IMR-90 (cell line): ENCODE measurements at regions not wholly inside any gene's neighbourhood (a gene's known extent, or its start where the extent isn't known, plus 50 kb on each side); places are given as distances from the start of the nearest gene placed in this dataset.

Source experiments
- ATAC-seq: fragments of 200-7000 bp; cut with Tn5 transposase; 2 replicates; pipeline ENCODE4 v1.9.1; 2020; ENCODE audit warnings: low read depth, mild to moderate bottlenecking, moderate library complexity
- BruUV-seq: library from RNA; stranded (reverse); fragments of 400-500 nt; replicated peaks from 2 replicates; lab custom pipeline; 2021; lab: Mats Ljungman, UMichigan
- CTCF ChIA-PET: fragments of 300-600 bp; formaldehyde crosslinking; extraction: SDS; loops from one replicate; lab custom pipeline; 2021; ENCODE audit warnings: antibody characterized with exemption; lab: Yijun Ruan, JAX
- POLR2A ChIA-PET: fragments of 300-600 bp; sonication (Branson Sonifier 250); formaldehyde crosslinking; loops from one replicate; lab custom pipeline; 2022; ENCODE audit warnings: antibody characterized with exemption; ENCODE audit not compliant: unreplicated experiment; lab: Charles Lee
- DNase-seq: peaks from one replicate; pipeline ENCODE4 v3.0.0; 2013
- H2AFZ ChIP-seq: replicated peaks from 2 replicates; pipeline ENCODE3; 2013; ENCODE audit warnings: low read length, mild to moderate bottlenecking; ENCODE audit not compliant: poor library complexity
- H2AK5ac ChIP-seq: 2 replicates; pipeline ENCODE4 v1.6.1; 2013; ENCODE audit warnings: low read depth, low read length, inconsistent platforms
- H2AK9ac ChIP-seq: replicated peaks from 2 replicates; pipeline ENCODE3; 2013; ENCODE audit warnings: mild to moderate bottlenecking, low read depth, low read length, moderate library complexity; ENCODE audit not compliant: poor library complexity
- H2BK120ac ChIP-seq: 2 replicates; pipeline ENCODE4 v1.6.1; 2013; ENCODE audit warnings: low read depth, low read length, inconsistent platforms
- H2BK15ac ChIP-seq: 3 replicates; pipeline ENCODE4 v1.6.1; 2013; ENCODE audit warnings: low read depth, low read length, inconsistent platforms
- H2BK20ac ChIP-seq: 2 replicates; pipeline ENCODE4 v1.6.1; 2013; ENCODE audit warnings: low read depth, mild to moderate bottlenecking, inconsistent platforms, low read length, moderate library complexity
- H2BK5ac ChIP-seq: 2 replicates; pipeline ENCODE4 v1.6.1; 2013; ENCODE audit warnings: mild to moderate bottlenecking, low read depth, low read length, inconsistent platforms; ENCODE audit not compliant: poor library complexity, severe bottlenecking
- H3K14ac ChIP-seq: replicated peaks from 2 replicates; pipeline ENCODE4 v1.6.1; 2013; ENCODE audit warnings: low read depth, low read length, inconsistent platforms
- H3K18ac ChIP-seq: 2 replicates; pipeline ENCODE4 v1.6.1; 2013; ENCODE audit warnings: low read depth, low read length, control low read depth
- H3K23ac ChIP-seq: 2 replicates; pipeline ENCODE4 v1.6.1; 2013; ENCODE audit warnings: low read depth, low read length, inconsistent platforms
- H3K27ac ChIP-seq: 2 replicates; pipeline ENCODE4 v1.5.1; 2013; ENCODE audit warnings: mild to moderate bottlenecking, control low read depth, low read length; ENCODE audit not compliant: insufficient read depth
- H3K27me3 ChIP-seq: 2 replicates; pipeline ENCODE4 v1.6.1; 2013; ENCODE audit warnings: low read length; ENCODE audit not compliant: control insufficient read depth, insufficient read depth
- H3K36me3 ChIP-seq: 2 replicates; pipeline ENCODE4 v1.6.1; 2013; ENCODE audit warnings: low read length, mixed read lengths; ENCODE audit not compliant: control insufficient read depth, insufficient read depth
- H3K4ac ChIP-seq: 2 replicates; pipeline ENCODE4 v1.6.1; 2013; ENCODE audit warnings: low read depth, low read length, inconsistent platforms
- H3K4me1 ChIP-seq: 2 replicates; pipeline ENCODE4 v1.6.1; 2013; ENCODE audit warnings: low read length, mixed read lengths; ENCODE audit not compliant: control insufficient read depth, insufficient read depth
- H3K4me2 ChIP-seq: 2 replicates; pipeline ENCODE4 v1.6.1; 2013; ENCODE audit warnings: low read depth, mild to moderate bottlenecking, control low read depth, low read length, moderate library complexity
- H3K4me3 ChIP-seq: 2 replicates; pipeline ENCODE4 v1.5.1; 2013; ENCODE audit warnings: low read depth, mild to moderate bottlenecking, control low read depth, low read length, moderate library complexity; ENCODE audit not compliant: insufficient read depth
- H3K56ac ChIP-seq: 2 replicates; pipeline ENCODE4 v1.6.1; 2013; ENCODE audit warnings: low read length, inconsistent platforms; ENCODE audit not compliant: insufficient read depth; ENCODE audit errors: extremely low read depth
- H3K79me1 ChIP-seq, 2 experiments: 2 replicates each; pipeline ENCODE4 v1.6.1; 2013; ENCODE audit warnings: low read length in 2 of 2, inconsistent platforms in 1 of 2, low read depth in 1 of 2
- H3K9ac ChIP-seq: 2 replicates; pipeline ENCODE4 v1.6.1; 2013; ENCODE audit warnings: low read depth, low read length, control low read depth
- H3K9me1 ChIP-seq: 2 replicates; pipeline ENCODE4 v1.6.1; 2013; ENCODE audit warnings: low read length, inconsistent platforms; ENCODE audit not compliant: insufficient read depth
- H3K9me3 ChIP-seq: 2 replicates; pipeline ENCODE4 v1.6.1; 2013; ENCODE audit warnings: low read length; ENCODE audit not compliant: control insufficient read depth, insufficient read depth
- H4K20me1 ChIP-seq: 2 replicates; pipeline ENCODE4 v1.6.1; 2013; ENCODE audit warnings: low read length, inconsistent platforms; ENCODE audit not compliant: insufficient read depth
- H4K5ac ChIP-seq: 2 replicates; pipeline ENCODE4 v1.6.1; 2013; ENCODE audit warnings: mild to moderate bottlenecking, low read depth, low read length, control low read depth
- H4K8ac ChIP-seq, 2 experiments: 2 replicates each; pipeline ENCODE4 v1.6.1; 2013; ENCODE audit warnings: low read depth in 2 of 2, low read length in 2 of 2, control low read depth in 1 of 2, inconsistent platforms in 1 of 2
- H4K91ac ChIP-seq: 2 replicates; pipeline ENCODE4 v1.6.1; 2013; ENCODE audit warnings: low read depth, low read length, inconsistent platforms; ENCODE audit not compliant: insufficient read depth
- BHLHE40 ChIP-seq: fragments of 150-350 bp; IDR thresholded peaks from 2 replicates; pipeline ENCODE4 v1.6.1; 2016; ENCODE audit warnings: mild to moderate bottlenecking, low read depth, low read length
- CEBPB ChIP-seq: IDR thresholded peaks from 2 replicates; pipeline ENCODE4 v1.6.1; 2012; ENCODE audit warnings: low read depth, low read length, improper control_type of control experiment
- CHD1 ChIP-seq: IDR thresholded peaks from 2 replicates; pipeline ENCODE4 v1.6.1; 2012; ENCODE audit warnings: low read depth, low read length, improper control_type of control experiment
- FOS ChIP-seq: fragments of 150-350 bp; IDR thresholded peaks from 2 replicates; pipeline ENCODE4 v1.6.1; 2016; ENCODE audit warnings: low read depth, low read length
- MAFK ChIP-seq: IDR thresholded peaks from 2 replicates; pipeline ENCODE4 v1.6.1; 2012; ENCODE audit warnings: low read depth, low read length, improper control_type of control experiment
- MAZ ChIP-seq: IDR thresholded peaks from 2 replicates; pipeline ENCODE4 v1.6.1; 2012; ENCODE audit warnings: low read depth, mild to moderate bottlenecking, low read length, improper control_type of control experiment, moderate library complexity, borderline replicate concordance
- MXI1 ChIP-seq: IDR thresholded peaks from 2 replicates; pipeline ENCODE4 v1.6.1; 2012; ENCODE audit warnings: low read depth, mild to moderate bottlenecking, low read length, moderate library complexity, borderline replicate concordance
- NFE2L2 ChIP-seq: fragments of 150-350 bp; IDR thresholded peaks from 2 replicates; pipeline ENCODE4 v1.6.1; 2016; ENCODE audit warnings: low read depth, mild to moderate bottlenecking, low read length
- POLR2A ChIP-seq: IDR thresholded peaks from 2 replicates; pipeline ENCODE4 v1.6.1; 2012; ENCODE audit warnings: mild to moderate bottlenecking, low read depth, low read length
- RAD21 ChIP-seq: IDR thresholded peaks from 2 replicates; pipeline ENCODE4 v1.6.1; 2012; ENCODE audit warnings: low read length, improper control_type of control experiment
- RCOR1 ChIP-seq: IDR thresholded peaks from 2 replicates; pipeline ENCODE4 v1.6.1; 2012; ENCODE audit warnings: mild to moderate bottlenecking, low read length, improper control_type of control experiment; ENCODE audit not compliant: insufficient replicate concordance
- RFX5 ChIP-seq: IDR thresholded peaks from 2 replicates; pipeline ENCODE4 v1.8.0; 2012; ENCODE audit warnings: low read depth, mild to moderate bottlenecking, low read length, moderate library complexity
- SMC3 ChIP-seq: fragments of 150-350 bp; IDR thresholded peaks from 2 replicates; pipeline ENCODE4 v1.6.1; 2016; ENCODE audit warnings: low read depth, mild to moderate bottlenecking, antibody characterized with exemption, low read length, moderate library complexity
- WGBS, 2 experiments: methylation state at CpG; one replicate each; pipeline versions ENCODE4 v1.1.5 to v1.1.7; 2013; ENCODE audit warnings: missing lambda C conversion rate in 2 of 2; ENCODE audit not compliant: insufficient read length in 1 of 2; ENCODE audit errors: extremely low coverage in 2 of 2; 5-methylcytosine and 5-hydroxymethylcytosine counted together
- dilution Hi-C: fragments of 300-500 bp; cut with HindIII; formaldehyde crosslinking; loops from one replicate; pipeline ENCODE4 v1.14.3; 2018; ENCODE audit warnings: low sequenced_read_pairs; ENCODE audit not compliant: unreplicated experiment
- in situ Hi-C: fragments of 300-500 bp; cut with MboI; formaldehyde crosslinking; loops from 3 replicates; pipeline ENCODE4 v1.14.3; 2019; ENCODE audit warnings: low sequenced_read_pairs, inconsistent platforms, mixed read lengths
- intact Hi-C: fragments of 100-400 bp; cut with micrococcal nuclease; formaldehyde crosslinking; loops from 2 replicates; pipeline ENCODE4 v1.10.0; 2022
- TF ChIP-seq, protein P1 (sequence below): fragments of 150-350 bp; IDR thresholded peaks from 2 replicates; pipeline ENCODE4 v1.6.1; 2017; ENCODE audit warnings: mild to moderate bottlenecking, antibody characterized with exemption, low read length, low read depth
- TF ChIP-seq, protein P2 (sequence below): fragments of 150-350 bp; IDR thresholded peaks from 2 replicates; pipeline ENCODE4 v1.6.1; 2016; ENCODE audit warnings: low read depth, mild to moderate bottlenecking, low read length, moderate library complexity, borderline replicate concordance
- TF ChIP-seq, protein P3 (sequence below): conservative IDR thresholded peaks from 2 replicates; pipeline ENCODE4 v1.5.1; 2012; ENCODE audit warnings: mild to moderate bottlenecking, low read depth, low read length, improper control_type of control experiment

DNA sequence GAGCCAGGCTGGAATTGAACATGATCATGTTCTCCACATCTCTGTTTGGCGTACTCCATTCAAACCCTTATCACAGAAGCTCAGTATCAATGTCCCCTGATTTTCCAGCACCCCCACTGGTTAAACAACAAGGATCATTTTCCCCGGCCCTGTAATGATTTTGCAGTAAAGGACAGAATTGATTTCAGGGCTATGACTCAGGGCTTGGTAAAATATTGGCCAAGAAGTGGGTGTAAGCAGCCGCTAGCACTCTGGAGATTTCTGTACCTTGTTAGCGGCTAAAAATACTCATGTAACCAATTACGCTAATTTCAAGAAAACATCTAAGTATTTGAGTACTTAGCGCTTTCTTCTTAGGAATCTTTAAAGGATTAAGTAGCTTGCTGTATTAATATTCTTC is 69.5 kb upstream of the FNDC3A start:
- Histone ChIP-seq H3K23ac (no peak overlapping the region), H2BK120ac (no peak overlapping the region), H2AFZ (no peak overlapping the region), H3K4me2 (no peak overlapping the region), H3K27ac (no peak overlapping the region), H2BK5ac (no peak overlapping the region), H3K18ac (no peak overlapping the region), H3K4me1 (no peaks in the 10 kb centered on the region), H4K20me1 (no peaks in the 10 kb centered on the region), H3K4me3 (no peak overlapping the region), H4K8ac (no peak overlapping the region), H2BK20ac (no peak overlapping the region), H3K56ac (no peak overlapping the region), H3K14ac (no peak overlapping the region), H3K27me3 (peaks cover 1% of the 10 kb centered on the region; the same call in 1 of the 2 replicates), H3K4ac (no peak overlapping the region), H2AK5ac (no peak overlapping the region), H3K36me3 (no peaks in the 10 kb centered on the region), H2AK9ac (no peak overlapping the region), H3K9ac (no peak overlapping the region), H4K5ac (no peak overlapping the region), H3K79me1 (no peaks in the 10 kb centered on the region), H4K91ac (no peak overlapping the region), H2BK15ac (no peak overlapping the region), H3K9me1 (no peaks in the 10 kb centered on the region), H3K9me3 (no peaks in the 10 kb centered on the region)
- in situ Hi-C loops = no loop called here
- no TSS peak for BruUV-seq
- DNase-seq (no peak), ATAC-seq (no peak)
- TF ChIP-seq, protein P1, sequence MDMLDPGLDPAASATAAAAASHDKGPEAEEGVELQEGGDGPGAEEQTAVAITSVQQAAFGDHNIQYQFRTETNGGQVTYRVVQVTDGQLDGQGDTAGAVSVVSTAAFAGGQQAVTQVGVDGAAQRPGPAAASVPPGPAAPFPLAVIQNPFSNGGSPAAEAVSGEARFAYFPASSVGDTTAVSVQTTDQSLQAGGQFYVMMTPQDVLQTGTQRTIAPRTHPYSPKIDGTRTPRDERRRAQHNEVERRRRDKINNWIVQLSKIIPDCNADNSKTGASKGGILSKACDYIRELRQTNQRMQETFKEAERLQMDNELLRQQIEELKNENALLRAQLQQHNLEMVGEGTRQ = no peak
- TF ChIP-seq NFE2L2 (no peak), POLR2A (no peak), RAD21 (no peak), SMC3 (no peak), BHLHE40 (no peak), CEBPB (no peak), MAFK (no peak), RCOR1 (no peak), MAZ (no peak), FOS (no peak), CHD1 (no peak), MXI1 (no peak), RFX5 (no peak)
- TF ChIP-seq, protein P2, sequence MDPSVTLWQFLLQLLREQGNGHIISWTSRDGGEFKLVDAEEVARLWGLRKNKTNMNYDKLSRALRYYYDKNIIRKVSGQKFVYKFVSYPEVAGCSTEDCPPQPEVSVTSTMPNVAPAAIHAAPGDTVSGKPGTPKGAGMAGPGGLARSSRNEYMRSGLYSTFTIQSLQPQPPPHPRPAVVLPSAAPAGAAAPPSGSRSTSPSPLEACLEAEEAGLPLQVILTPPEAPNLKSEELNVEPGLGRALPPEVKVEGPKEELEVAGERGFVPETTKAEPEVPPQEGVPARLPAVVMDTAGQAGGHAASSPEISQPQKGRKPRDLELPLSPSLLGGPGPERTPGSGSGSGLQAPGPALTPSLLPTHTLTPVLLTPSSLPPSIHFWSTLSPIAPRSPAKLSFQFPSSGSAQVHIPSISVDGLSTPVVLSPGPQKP = no peak
- TF ChIP-seq, protein P3, sequence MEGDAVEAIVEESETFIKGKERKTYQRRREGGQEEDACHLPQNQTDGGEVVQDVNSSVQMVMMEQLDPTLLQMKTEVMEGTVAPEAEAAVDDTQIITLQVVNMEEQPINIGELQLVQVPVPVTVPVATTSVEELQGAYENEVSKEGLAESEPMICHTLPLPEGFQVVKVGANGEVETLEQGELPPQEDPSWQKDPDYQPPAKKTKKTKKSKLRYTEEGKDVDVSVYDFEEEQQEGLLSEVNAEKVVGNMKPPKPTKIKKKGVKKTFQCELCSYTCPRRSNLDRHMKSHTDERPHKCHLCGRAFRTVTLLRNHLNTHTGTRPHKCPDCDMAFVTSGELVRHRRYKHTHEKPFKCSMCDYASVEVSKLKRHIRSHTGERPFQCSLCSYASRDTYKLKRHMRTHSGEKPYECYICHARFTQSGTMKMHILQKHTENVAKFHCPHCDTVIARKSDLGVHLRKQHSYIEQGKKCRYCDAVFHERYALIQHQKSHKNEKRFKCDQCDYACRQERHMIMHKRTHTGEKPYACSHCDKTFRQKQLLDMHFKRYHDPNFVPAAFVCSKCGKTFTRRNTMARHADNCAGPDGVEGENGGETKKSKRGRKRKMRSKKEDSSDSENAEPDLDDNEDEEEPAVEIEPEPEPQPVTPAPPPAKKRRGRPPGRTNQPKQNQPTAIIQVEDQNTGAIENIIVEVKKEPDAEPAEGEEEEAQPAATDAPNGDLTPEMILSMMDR = no peak
- intact Hi-C loops = no loop called here
- CTCF ChIA-PET = no interaction called here
- POLR2A ChIA-PET = no interaction called here
- no CpG with 5 or more reads among the region's 6 CpGs for WGBS, 2 experiments
- dilution Hi-C loops = no loop called here
